ENCODE measurements at regions not wholly inside any gene's neighbourhood (a gene's known extent, or its start where the extent isn't known, plus 50 kb on each side); places are given as distances from the start of the nearest gene placed in this dataset.

DNA sequence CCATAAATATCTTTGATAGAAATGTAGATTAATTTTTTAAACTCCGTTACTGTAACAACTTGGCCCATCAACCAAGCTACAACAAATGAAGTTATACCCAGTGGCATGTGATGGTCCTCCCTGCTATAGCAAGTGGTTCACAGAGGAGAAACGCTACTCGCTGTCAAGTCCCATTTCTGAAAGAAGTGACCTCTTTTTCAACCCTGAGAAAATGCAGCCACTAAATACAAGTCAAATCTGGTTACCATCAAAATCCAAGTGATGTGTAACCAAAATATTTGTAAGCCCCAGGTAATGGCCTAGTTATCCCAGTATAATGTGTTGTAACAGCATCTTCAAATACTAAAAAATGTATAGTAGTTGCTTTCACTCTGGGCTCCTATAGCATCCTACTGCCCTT is 151.8 kb downstream of the MIS18A start:
- TF ChIP-seq, protein P1, sequence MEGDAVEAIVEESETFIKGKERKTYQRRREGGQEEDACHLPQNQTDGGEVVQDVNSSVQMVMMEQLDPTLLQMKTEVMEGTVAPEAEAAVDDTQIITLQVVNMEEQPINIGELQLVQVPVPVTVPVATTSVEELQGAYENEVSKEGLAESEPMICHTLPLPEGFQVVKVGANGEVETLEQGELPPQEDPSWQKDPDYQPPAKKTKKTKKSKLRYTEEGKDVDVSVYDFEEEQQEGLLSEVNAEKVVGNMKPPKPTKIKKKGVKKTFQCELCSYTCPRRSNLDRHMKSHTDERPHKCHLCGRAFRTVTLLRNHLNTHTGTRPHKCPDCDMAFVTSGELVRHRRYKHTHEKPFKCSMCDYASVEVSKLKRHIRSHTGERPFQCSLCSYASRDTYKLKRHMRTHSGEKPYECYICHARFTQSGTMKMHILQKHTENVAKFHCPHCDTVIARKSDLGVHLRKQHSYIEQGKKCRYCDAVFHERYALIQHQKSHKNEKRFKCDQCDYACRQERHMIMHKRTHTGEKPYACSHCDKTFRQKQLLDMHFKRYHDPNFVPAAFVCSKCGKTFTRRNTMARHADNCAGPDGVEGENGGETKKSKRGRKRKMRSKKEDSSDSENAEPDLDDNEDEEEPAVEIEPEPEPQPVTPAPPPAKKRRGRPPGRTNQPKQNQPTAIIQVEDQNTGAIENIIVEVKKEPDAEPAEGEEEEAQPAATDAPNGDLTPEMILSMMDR (IDR thresholded peaks at IDR 0.05), result no peak
- TF ChIP-seq POLR2A (IDR thresholded peaks at IDR 0.05), result no peak
